ENCODE measurements at regions not wholly inside any gene's neighbourhood (a gene's known extent, or its start where the extent isn't known, plus 50 kb on each side); places are given as distances from the start of the nearest gene placed in this dataset.

- no peak for DNase-seq (ENCODE audit: low read depth, low spot score)
- Histone ChIP-seq H3K27me3 (ENCODE audit: control insufficient read depth, extremely low read depth, insufficient read depth, low read length) (no peaks in the 10 kb centered on the region), H3K9me1 (ENCODE audit: control insufficient read depth, extremely low read depth, insufficient read depth, low read length) (no peaks in the 10 kb centered on the region), H2AFZ (ENCODE audit: control insufficient read depth, low read length) (no peak overlapping the region), H3K4me1 (ENCODE audit: control insufficient read depth, extremely low read depth, insufficient read depth, low read length) (no peaks in the 10 kb centered on the region), H4K20me1 (ENCODE audit: control insufficient read depth, extremely low read depth, insufficient read depth, low read length) (no peaks in the 10 kb centered on the region), H3K36me3 (ENCODE audit: control insufficient read depth in 2 of 2, extremely low read depth in 1 of 2, insufficient read depth in 2 of 2, low read length in 2 of 2) (no peaks in the 10 kb centered on the region), H3K4me3 (ENCODE audit: control insufficient read depth in 2 of 3, extremely low read depth in 1 of 3, insufficient read depth in 2 of 3, low read depth in 1 of 3, low read length in 3 of 3) (no peak overlapping the region), H3K79me2 (ENCODE audit: control insufficient read depth, insufficient read depth, low read length) (no peaks in the 10 kb centered on the region), H3K9me3 (ENCODE audit: control insufficient read depth, low read depth, low read length) (no peaks in the 10 kb centered on the region), H3K4me2 (ENCODE audit: control insufficient read depth, extremely low read depth, insufficient read depth, low read depth, low read length) (no peak overlapping the region), H3K9ac (ENCODE audit: control insufficient read depth, extremely low read depth, insufficient read depth, low read length) (no peak overlapping the region), H3K27ac (ENCODE audit: control insufficient read depth, insufficient read depth, low read length) (no peak overlapping the region)
- TF ChIP-seq EZH2 (IDR thresholded peaks at IDR 0.05; ENCODE audit: low read length) (no peak), CTCF (optimal IDR thresholded peaks at IDR 0.05 in 1 of 3, IDR thresholded peaks at IDR 0.05 in 1 of 3, conservative IDR thresholded peaks at IDR 0.05 in 1 of 3; ENCODE audit: extremely low read depth in 1 of 3, insufficient read depth in 2 of 3, low read length in 3 of 3) (no peak)
- dilution Hi-C loops (cut with MboI; ENCODE audit: extremely low pct_ligation_motif_present, low sequenced_read_pairs) = no loop called here
- no peak for FAIRE-seq
Measured at GRCh38 chr1:220950576-220950975, 71.3 kb downstream of the HLX start.

DNA sequence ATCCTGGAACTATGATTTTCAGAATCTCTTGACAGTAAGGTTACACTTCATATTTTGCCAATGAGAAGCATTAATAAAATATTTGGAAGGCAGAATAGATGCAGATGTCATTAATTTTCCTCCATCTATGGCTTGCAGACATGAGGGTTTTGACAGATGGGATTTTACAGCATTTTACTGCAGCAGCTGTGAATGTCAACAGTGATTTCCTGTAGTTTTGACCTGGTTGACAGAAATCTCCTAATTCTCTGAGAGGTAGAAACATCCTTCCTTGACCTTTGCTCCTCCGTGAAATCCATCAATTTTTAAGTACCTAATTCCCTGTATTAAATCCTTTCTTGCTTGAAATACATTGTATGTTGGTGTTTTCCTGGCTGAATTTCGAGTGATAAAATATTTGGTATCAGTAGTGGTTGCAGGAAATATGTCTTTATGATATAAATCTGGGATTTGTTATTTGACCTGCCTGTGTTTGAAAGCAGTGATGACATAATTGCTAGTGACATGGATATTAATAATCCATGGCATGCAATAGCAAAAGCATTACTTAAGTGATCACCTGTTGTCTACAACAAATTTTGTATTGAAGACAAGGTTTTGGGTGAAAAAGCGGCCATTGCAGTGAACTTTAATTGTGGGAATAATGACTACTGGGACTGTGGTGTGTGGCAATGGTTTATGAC is 73.9 kb downstream of the HLX start:
- H3K4me2 ChIP-seq (ENCODE audit: control insufficient read depth, extremely low read depth, insufficient read depth, low read depth, low read length) = no peak overlapping the region
- DNase-seq (ENCODE audit: low read depth, low spot score) (no peak), FAIRE-seq (no peak)
- H3K27ac ChIP-seq (ENCODE audit: control insufficient read depth, insufficient read depth, low read length) = no peak overlapping the region
- no peaks in the 10 kb centered on the region for H3K36me3 ChIP-seq (ENCODE audit: control insufficient read depth in 2 of 2, extremely low read depth in 1 of 2, insufficient read depth in 2 of 2, low read length in 2 of 2)
- H3K9me1 ChIP-seq (ENCODE audit: control insufficient read depth, extremely low read depth, insufficient read depth, low read length) = no peaks in the 10 kb centered on the region
- H3K4me3 ChIP-seq (ENCODE audit: control insufficient read depth in 2 of 3, extremely low read depth in 1 of 3, insufficient read depth in 2 of 3, low read depth in 1 of 3, low read length in 3 of 3) = no peak overlapping the region
- no peaks in the 10 kb centered on the region for H3K27me3 ChIP-seq (ENCODE audit: control insufficient read depth, extremely low read depth, insufficient read depth, low read length)
- H3K79me2 ChIP-seq (ENCODE audit: control insufficient read depth, insufficient read depth, low read length) = no peaks in the 10 kb centered on the region
- no peak overlapping the region for H3K9ac ChIP-seq (ENCODE audit: control insufficient read depth, extremely low read depth, insufficient read depth, low read length)
- dilution Hi-C loops (cut with MboI; ENCODE audit: extremely low pct_ligation_motif_present, low sequenced_read_pairs) = no loop called here
- no peak overlapping the region for H2AFZ ChIP-seq (ENCODE audit: control insufficient read depth, low read length)
- H3K9me3 ChIP-seq (ENCODE audit: control insufficient read depth, low read depth, low read length) = no peaks in the 10 kb centered on the region
- TF ChIP-seq EZH2 (IDR thresholded peaks at IDR 0.05; ENCODE audit: low read length) (no peak), CTCF (optimal IDR thresholded peaks at IDR 0.05 in 1 of 3, IDR thresholded peaks at IDR 0.05 in 1 of 3, conservative IDR thresholded peaks at IDR 0.05 in 1 of 3; ENCODE audit: extremely low read depth in 1 of 3, insufficient read depth in 2 of 3, low read length in 3 of 3) (no peak)
- H3K4me1 ChIP-seq (ENCODE audit: control insufficient read depth, extremely low read depth, insufficient read depth, low read length) = no peaks in the 10 kb centered on the region
- no peaks in the 10 kb centered on the region for H4K20me1 ChIP-seq (ENCODE audit: control insufficient read depth, extremely low read depth, insufficient read depth, low read length)
